Coronary artery (tissue), 2 donors: ENCODE measurements at regions not wholly inside any gene's neighbourhood (a gene's known extent, or its start where the extent isn't known, plus 50 kb on each side); places are given as distances from the start of the nearest gene placed in this dataset.

Source experiments
- DNase-seq: peaks from one replicate; pipeline ENCODE4 v3.0.0-alpha.2; 2017; ENCODE audit warnings: low spot score
- H3K27ac ChIP-seq, 2 donors: fragments of 200-600 bp; sonication (generic); one replicate each; pipeline ENCODE4 v1.5.1; 2016 to 2019
- H3K4me3 ChIP-seq: fragments of 200-600 bp; sonication (generic); 2 replicates; pipeline ENCODE4 v1.5.1; 2016; ENCODE audit warnings: mild to moderate bottlenecking, moderate library complexity
- TF ChIP-seq, protein P1 (sequence below): fragments of 200-600 bp; sonication (generic); IDR thresholded peaks from one replicate; pipeline ENCODE4 v1.5.1; 2019; ENCODE audit warnings: antibody characterized with exemption

DNA sequence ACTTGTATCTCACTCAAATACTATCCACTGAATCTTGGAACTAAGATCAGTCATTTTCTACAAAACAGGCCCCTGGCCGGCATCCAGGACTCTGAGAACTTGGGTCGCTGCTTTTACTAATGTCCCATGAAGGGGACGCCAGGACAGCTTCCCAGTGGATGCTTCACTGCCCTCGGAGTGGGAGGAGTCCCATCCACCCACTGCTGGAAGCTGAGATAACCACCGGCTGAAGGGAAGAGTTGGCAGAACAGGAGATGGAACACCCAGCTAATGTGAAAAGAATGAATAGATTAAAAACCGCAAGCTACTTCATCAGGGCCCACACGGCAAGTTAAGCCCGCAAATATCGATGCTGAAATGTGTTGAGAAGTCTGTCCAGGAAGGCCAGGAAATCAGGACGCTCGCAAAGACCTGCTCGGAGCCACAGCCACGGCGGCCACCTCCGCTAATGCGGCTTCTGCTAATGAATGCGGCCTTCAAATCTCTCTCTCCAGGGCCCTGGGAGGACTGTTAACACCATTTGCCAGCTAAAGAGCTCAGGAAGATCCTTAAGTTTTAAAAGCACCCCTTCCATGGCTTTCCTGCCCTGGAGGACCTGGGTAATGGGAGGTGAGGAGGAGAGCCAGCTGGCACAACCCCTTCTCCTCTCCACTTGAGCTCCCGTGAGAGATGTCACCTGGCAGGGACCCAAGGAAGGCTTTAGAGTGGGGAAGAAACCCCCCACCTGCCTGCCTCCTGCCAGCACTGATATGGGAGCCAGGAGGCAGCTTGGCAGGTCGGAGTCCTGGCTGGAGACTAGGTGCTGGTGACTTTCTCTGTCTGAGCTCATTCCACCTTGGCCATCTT is 226.6 kb upstream of the RPL38 start:
- Histone ChIP-seq H3K27ac (no peak overlapping the region), H3K4me3 (no peak overlapping the region)
- TF ChIP-seq, protein P1, sequence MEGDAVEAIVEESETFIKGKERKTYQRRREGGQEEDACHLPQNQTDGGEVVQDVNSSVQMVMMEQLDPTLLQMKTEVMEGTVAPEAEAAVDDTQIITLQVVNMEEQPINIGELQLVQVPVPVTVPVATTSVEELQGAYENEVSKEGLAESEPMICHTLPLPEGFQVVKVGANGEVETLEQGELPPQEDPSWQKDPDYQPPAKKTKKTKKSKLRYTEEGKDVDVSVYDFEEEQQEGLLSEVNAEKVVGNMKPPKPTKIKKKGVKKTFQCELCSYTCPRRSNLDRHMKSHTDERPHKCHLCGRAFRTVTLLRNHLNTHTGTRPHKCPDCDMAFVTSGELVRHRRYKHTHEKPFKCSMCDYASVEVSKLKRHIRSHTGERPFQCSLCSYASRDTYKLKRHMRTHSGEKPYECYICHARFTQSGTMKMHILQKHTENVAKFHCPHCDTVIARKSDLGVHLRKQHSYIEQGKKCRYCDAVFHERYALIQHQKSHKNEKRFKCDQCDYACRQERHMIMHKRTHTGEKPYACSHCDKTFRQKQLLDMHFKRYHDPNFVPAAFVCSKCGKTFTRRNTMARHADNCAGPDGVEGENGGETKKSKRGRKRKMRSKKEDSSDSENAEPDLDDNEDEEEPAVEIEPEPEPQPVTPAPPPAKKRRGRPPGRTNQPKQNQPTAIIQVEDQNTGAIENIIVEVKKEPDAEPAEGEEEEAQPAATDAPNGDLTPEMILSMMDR, result no peak
- no peak for DNase-seq

DNA sequence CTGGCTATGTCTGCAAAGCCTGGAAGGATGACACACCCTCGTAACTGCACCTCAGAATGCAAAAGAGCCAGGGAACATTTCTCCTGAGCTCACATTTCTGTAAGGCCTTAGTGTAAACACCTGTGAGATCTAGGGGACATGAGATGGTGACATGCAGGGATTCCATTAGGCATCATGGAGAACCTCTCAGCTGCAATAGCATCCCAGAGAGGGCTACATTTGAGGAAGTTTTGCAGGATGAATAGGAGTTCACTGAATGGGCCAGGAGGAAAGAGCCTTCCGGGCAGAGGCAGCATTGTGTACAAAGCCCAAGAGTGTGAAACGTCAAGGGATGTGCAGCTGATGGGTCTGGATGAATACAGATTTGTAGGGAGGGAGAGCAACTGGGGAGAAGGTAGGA is 223.0 kb upstream of the RPL38 start:
- Histone ChIP-seq H3K4me3 (no peak overlapping the region), H3K27ac (no peak overlapping the region)
- DNase-seq, result no peak
- TF ChIP-seq, protein P1, result no peak

DNA sequence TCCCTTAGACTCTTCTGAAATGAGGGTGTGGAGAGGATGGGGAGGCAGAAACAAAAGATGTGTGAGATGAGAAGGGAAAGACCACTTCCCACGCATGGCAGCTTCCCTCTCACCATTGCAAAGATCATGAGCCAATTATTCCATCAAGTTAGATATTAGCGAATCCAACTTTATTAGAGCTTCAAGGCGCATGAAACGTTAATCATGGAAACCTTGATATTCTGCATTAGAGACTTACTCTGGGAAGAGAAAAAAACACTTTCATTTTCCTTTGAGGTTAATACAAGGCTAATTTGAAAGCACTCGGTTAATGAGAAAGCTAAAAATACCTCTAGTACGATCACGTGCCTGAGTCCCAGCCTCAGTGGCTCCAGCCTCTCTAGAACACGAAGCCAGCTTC is 220.6 kb upstream of the RPL38 start:
- no peak for DNase-seq
- H3K4me3 ChIP-seq, result no peak overlapping the region
- TF ChIP-seq, protein P1, result no peak
- H3K27ac ChIP-seq, result no peak overlapping the region

DNA sequence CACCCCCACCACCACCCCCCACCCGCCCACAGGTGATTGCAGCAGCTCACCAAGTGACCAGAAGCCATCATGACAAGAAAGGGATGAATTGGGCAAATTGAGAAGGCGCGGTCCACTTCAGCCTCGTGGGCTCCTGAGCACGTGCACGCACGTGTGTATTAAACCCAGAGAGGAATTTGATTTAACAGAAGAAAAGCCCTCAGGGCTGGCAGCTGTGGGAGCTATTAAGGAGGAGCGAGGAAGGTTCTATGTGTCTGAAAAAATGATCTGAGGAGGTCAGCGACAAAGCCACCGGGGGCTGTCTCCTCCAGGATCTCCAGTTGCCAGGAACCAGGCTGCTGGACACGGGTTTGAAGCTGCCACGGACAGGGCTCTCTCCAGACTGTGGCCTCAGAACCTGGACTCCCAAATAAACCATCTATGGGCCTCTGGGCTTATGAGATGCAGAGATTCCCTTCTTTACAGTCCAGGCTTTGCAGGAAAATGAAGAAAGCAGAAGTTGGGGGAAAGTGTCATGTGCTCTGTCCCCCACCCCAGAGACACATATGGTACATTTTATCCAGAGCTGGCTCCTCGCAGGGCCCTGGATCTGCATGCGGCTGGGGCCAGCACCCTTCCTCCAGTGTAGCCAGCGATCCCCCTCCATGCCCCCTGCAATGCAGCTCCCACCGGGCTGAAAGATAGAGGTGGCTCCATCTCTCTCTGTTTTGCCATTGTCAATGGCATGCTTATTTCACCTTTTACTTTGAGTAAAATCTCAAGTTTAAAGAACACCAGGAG is 219.7 kb upstream of the RPL38 start:
- Histone ChIP-seq H3K27ac (no peak overlapping the region), H3K4me3 (no peak overlapping the region)
- TF ChIP-seq, protein P1, result no peak
- no peak for DNase-seq

DNA sequence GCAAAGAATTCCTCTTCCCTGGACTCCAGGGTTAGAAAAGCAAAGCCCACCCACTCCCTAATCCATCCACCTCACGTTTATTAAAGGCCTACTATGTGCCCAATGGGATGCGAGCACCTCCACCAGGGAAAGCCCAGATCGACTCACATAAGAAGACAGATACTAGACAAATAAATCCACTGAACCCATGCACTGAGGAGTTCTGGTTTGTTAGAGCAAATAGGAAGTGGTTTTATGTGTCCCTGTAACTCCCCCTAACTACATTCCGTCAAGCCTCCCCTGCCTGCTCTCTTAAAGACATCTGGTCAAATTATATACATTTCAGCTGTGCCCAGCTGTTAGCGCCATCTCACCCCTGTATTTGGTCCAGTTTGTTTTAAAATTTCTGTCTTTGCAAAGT is 218.5 kb upstream of the RPL38 start:
- no peak for DNase-seq
- TF ChIP-seq, protein P1, result no peak
- H3K27ac ChIP-seq, result no peak overlapping the region
- H3K4me3 ChIP-seq, result no peak overlapping the region

DNA sequence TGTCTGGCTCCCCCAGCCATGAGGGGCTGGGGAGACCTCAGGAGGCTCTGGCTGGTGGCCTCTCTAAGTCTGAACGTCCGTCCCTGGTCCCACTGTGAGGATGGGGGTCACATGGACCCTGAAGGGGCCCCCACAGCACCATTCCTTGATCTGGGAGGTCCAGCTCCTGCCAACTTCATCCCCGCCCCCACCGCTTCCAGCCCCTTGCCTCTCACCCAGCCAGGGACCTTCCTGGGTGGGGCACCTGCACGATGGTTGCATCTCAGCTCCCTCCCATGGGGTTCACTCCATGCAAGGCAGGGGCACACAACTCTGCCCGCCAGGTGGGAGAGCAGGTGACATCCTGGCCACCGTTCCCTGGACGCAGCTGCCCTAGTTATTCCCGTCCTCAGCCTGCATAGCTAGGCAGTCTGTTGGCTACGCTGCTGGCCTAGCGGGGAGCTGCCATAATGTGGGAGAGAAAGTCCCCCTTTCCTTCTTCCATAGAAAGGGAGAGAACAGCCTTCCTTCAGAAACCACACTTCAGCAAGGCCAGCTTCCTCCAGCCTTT is 217.9 kb upstream of the RPL38 start:
- peak; percentile 73 for DNase-seq
- H3K27ac ChIP-seq, result no peak overlapping the region
- H3K4me3 ChIP-seq, result no peak overlapping the region
- TF ChIP-seq, protein P1, result no peak
